GM13976 (cell line): ENCODE measurements at regions not wholly inside any gene's neighbourhood (a gene's known extent, or its start where the extent isn't known, plus 50 kb on each side); places are given as distances from the start of the nearest gene placed in this dataset.

Experiments used
- DNase-seq: peaks from one replicate; pipeline ENCODE4 v3.0.0; 2012; ENCODE audit warnings: low spot score
- CTCF ChIP-seq: IDR thresholded peaks from 2 replicates; pipeline ENCODE4 v1.5.1; 2012; ENCODE audit warnings: borderline replicate concordance, mild to moderate bottlenecking; ENCODE audit not compliant: insufficient read depth; ENCODE audit errors: extremely low read depth, missing control alignments, control extremely low read depth
- in situ Hi-C: fragments of 300-500 bp; cut with MboI; formaldehyde crosslinking; loops from one replicate; pipeline ENCODE4 v1.12.0; 2022; ENCODE audit warnings: low sequenced_read_pairs, mixed read lengths, inconsistent platforms; ENCODE audit not compliant: unreplicated experiment

DNA sequence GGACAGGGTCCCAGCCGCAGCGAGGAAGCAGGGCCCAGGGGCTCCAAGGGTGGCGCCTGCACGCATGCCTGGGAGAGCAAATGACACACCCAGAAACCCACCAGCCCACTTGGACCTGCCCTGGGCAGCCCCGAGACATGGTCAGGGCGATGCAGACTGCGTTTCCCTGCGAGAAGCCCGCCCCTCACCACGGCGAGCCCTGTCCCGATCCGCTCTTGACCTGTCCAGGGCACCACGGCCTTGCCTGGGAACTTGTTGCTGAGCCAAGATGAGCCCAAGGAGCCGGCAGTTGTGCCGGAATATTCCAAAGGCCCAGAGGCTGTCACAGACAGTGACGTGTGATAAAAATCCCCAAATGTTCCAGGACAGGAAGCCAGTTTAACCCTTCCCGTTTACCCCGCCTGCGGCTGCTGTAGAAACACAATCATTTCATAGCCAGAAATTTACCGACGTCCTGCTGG lies 78.1 kb downstream of the SIK1 start:
- no peak for TF ChIP-seq CTCF
- no peak for DNase-seq
- in situ Hi-C loops = no loop called here

GRCh38 chr21:43348170-43348766 lies 78.7 kb downstream of the SIK1 start:
- in situ Hi-C loops = no loop called here
- no peak for TF ChIP-seq CTCF
- DNase-seq = no peak

DNA sequence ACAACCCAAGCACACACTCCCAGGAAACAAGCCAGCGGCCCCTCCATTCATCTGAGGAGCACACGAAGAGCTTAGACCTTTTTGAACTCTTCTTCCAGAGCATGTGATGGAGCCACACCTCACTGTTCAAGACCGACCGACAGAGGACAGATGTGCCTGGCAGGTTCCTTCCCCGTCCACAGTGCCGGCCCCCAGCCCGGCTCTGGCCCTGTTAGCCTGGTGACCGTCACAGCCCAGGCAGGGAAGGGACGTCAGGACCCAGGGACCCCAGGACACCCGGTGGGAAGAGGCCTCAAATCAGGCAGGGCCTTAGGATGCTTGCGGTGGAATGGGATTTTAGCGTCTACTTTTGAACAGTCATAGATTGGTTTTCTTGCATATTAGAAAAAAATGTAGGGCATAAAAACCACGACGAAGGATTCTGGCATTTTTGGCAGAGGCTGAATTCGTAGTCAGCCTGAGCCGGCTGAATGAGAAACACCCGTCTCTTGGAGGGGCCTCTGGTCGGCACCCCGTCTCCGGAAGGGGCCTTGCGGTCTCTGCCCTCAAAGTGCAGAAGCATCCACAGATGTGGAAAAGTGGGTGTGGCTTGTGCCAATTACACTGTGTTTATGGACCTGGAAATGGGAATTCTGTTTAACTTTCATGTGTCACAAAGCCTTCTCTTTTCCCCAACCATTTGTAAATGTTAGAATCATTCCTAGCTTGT lies 79.3 kb downstream of the SIK1 start:
- in situ Hi-C loops = no loop called here
- no peak for TF ChIP-seq CTCF
- DNase-seq = no peak

DNA sequence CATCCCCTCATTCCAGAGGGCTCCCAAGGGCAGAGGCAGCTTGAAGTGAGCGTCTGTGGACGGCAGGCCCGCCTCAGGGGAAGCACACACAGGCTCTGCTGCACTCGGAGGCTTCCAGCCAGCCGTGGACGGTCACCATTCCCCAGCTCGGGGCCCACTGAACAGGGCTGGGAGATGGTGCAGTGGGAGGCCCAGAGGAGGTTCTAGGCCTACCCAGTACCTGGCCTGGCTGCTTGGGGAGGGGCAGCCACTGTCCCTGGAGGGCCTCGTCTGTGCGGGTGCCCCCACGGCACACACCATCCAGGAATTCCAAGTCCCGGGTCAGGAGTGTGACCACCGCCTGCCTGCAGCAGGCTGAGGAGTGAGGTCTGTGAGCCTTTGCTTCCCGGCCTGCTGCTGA lies 80.4 kb downstream of the SIK1 start:
- in situ Hi-C loops = no loop called here
- no peak for DNase-seq
- TF ChIP-seq CTCF = no peak

DNA sequence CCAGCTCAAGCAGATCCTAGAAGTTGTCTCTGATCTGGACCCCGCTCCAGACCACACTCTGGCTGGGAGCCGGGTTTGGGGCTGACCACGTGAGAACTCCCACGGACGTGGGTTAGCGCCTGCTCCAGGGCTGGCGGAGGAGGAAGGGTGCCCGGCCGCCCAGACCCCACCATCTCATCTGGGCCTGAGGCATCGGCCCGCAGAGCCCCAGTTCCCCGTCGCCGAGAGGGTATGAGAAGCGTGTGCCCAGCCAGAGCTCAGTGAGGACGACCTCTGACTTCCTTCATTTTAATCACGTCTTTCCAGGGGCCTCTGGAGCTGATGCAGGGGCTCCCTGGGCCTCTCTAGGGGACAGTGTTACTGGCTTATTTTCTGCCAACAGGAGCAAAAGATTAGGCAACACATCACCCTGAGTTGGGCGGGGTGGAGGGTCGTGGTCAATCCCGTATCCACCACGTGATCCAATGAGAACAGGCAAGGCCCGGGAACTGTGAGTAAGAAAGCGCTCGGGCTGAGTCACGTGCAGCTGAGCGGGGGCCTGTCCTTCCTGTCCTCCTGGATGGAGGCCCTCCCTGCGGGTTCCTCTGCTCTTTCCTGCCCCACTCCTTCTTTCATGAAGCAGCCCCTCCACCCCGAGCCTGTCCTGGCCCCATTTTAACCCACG lies 81.1 kb downstream of the SIK1 start:
- in situ Hi-C loops = no loop called here
- TF ChIP-seq CTCF = no peak
- no peak for DNase-seq

DNA sequence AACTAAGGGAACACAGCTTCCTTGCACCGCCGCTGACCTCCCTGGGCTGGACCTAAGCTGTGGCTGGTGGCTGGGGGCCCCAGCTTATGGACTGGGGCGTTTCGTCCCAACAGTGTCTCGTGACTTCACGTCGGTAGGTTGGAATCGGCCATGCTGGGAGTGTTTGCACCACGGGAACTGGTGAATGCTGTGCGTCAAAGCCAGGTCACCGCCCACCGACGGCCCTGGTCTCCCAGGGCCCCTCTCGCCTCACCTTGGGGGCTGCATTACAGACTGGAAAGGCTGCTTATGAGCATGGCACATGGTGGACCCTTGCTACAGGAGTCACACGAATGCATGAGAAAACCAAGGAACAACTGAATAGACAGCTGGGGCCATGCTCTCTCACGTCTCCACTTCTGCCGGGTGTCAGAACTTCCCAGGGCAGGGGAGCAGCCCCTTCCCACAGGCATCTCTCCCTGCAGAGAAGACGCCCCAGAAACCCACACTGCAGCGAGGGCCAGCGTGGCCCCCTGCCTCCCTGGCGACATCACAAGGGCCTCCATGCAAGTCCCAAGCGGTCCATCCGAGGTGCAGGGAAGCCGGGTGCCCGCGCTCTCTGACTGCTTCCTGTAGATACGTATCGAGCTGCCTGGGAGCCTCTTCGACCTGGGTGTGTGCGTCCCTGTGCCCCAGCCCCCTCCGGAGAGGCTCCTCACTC lies 81.7 kb downstream of the SIK1 start:
- no peak for DNase-seq
- in situ Hi-C loops = no loop called here
- TF ChIP-seq CTCF = no peak
